Neural progenitor cell (in vitro differentiated cells): ENCODE measurements at regions not wholly inside any gene's neighbourhood (a gene's known extent, or its start where the extent isn't known, plus 50 kb on each side); places are given as distances from the start of the nearest gene placed in this dataset.

Experiments used
- DNase-seq: peaks from one replicate; pipeline ENCODE4 v3.0.0-alpha.2; 2016; ENCODE audit warnings: low spot score
- H2AFZ ChIP-seq: fragments of 200-600 bp; sonication (generic); replicated peaks from 2 replicates; pipeline ENCODE4 v1.6.1; 2016; ENCODE audit warnings: antibody characterized with exemption
- H3F3A ChIP-seq: fragments of 200-600 bp; sonication (generic); 2 replicates; pipeline ENCODE4 v1.6.1; 2016; ENCODE audit warnings: antibody characterized with exemption, low read depth
- H3K27ac ChIP-seq: fragments of 200-600 bp; sonication (generic); 2 replicates; pipeline ENCODE4 v1.5.1; 2016; ENCODE audit warnings: mild to moderate bottlenecking
- H3K27me3 ChIP-seq: fragments of 200-600 bp; sonication (generic); 2 replicates; pipeline ENCODE4 v1.6.1; 2016; ENCODE audit warnings: mild to moderate bottlenecking, moderate library complexity
- H3K36me3 ChIP-seq: fragments of 200-600 bp; sonication (generic); 2 replicates; pipeline ENCODE4 v1.5.1; 2016
- H3K4me1 ChIP-seq: fragments of 200-600 bp; sonication (generic); 2 replicates; pipeline ENCODE4 v1.6.1; 2016; ENCODE audit warnings: mixed run types
- H3K4me2 ChIP-seq: fragments of 200-600 bp; sonication (generic); 2 replicates; pipeline ENCODE4 v1.6.1; 2016
- H3K4me3 ChIP-seq: fragments of 200-600 bp; sonication (generic); 2 replicates; pipeline ENCODE4 v1.5.1; 2016
- H3K79me2 ChIP-seq: fragments of 200-600 bp; sonication (generic); 2 replicates; pipeline ENCODE4 v1.6.1; 2016; ENCODE audit warnings: low read depth
- H3K9ac ChIP-seq: fragments of 200-600 bp; sonication (generic); 2 replicates; pipeline ENCODE4 v1.6.1; 2016
- H3K9me3 ChIP-seq: fragments of 200-600 bp; sonication (generic); 2 replicates; pipeline ENCODE4 v1.5.1; 2016; ENCODE audit warnings: low read depth
- H4K20me1 ChIP-seq: fragments of 200-600 bp; sonication (generic); 2 replicates; pipeline ENCODE4 v1.6.1; 2016; ENCODE audit warnings: low read depth
- H3K27ac Mint-ChIP-seq: 3 replicates; pipeline ENCODE4 v1.8.0; 2021; ENCODE audit warnings: mixed read lengths
- H3K27me3 Mint-ChIP-seq: 2 replicates; pipeline ENCODE4 v1.8.0; 2022; ENCODE audit warnings: low read depth, mild to moderate bottlenecking, inconsistent platforms, moderate library complexity, mixed read lengths; ENCODE audit not compliant: insufficient read depth
- H3K36me3 Mint-ChIP-seq: 3 replicates; pipeline ENCODE4 v1.8.0; 2021; ENCODE audit warnings: mixed read lengths
- H3K4me1 Mint-ChIP-seq: 3 replicates; pipeline ENCODE4 v1.8.0; 2021; ENCODE audit warnings: mixed read lengths
- H3K4me3 Mint-ChIP-seq: 3 replicates; pipeline ENCODE4 v1.8.0; 2021; ENCODE audit warnings: mild to moderate bottlenecking, moderate library complexity, mixed read lengths
- H3K9me3 Mint-ChIP-seq: 3 replicates; pipeline ENCODE4 v1.8.0; 2020; ENCODE audit warnings: mixed read lengths
- EZH2 ChIP-seq: fragments of 200-600 bp; sonication (generic); IDR thresholded peaks from 2 replicates; pipeline ENCODE4 v1.6.1; 2017; ENCODE audit warnings: antibody characterized with exemption, mild to moderate bottlenecking, moderate library complexity
- EZH2phosphoT487 ChIP-seq: fragments of 200-600 bp; sonication (generic); IDR thresholded peaks from 2 replicates; pipeline ENCODE4 v1.6.1; 2017; ENCODE audit warnings: antibody characterized with exemption
- TF ChIP-seq, protein P1 (sequence below): fragments of 200-600 bp; sonication (generic); IDR thresholded peaks from 2 replicates; pipeline ENCODE4 v1.5.1; 2017; ENCODE audit warnings: antibody characterized with exemption, mild to moderate bottlenecking

DNA sequence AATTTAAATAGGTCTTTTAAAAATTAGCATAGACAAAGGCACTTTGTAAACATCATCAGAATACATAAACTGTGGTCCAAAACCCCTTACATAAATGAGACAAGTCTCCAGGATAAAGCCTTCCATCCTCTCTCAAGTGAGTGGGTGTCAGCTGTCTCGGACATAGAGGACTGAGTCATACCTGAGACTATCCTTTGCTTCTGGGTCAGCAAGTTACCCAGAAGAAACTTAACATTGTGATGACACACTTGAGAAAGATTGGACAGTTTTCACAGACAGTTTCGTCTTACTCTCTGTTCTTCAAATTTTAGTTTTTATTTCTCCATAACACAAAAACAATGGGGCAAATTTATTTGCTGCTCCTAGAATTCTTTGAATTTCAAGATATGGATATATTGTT is 838.0 kb downstream of the DHX35 start:
- Histone ChIP-seq H3K4me1 (no peaks in the 10 kb centered on the region), H3K79me2 (no peaks in the 10 kb centered on the region), H3K9me3 (no peaks in the 10 kb centered on the region), H3K36me3 (no peaks in the 10 kb centered on the region), H3F3A (no peaks in the 10 kb centered on the region), H4K20me1 (no peaks in the 10 kb centered on the region), H3K9ac (no peak overlapping the region), H3K27ac (no peak overlapping the region), H3K27me3 (no peaks in the 10 kb centered on the region), H3K4me3 (no peak overlapping the region), H3K4me2 (no peak overlapping the region), H2AFZ (no peak overlapping the region)
- no peaks in the 10 kb centered on the region for H3K27me3 Mint-ChIP-seq
- TF ChIP-seq EZH2phosphoT487 (no peak), EZH2 (no peak)
- TF ChIP-seq, protein P1, sequence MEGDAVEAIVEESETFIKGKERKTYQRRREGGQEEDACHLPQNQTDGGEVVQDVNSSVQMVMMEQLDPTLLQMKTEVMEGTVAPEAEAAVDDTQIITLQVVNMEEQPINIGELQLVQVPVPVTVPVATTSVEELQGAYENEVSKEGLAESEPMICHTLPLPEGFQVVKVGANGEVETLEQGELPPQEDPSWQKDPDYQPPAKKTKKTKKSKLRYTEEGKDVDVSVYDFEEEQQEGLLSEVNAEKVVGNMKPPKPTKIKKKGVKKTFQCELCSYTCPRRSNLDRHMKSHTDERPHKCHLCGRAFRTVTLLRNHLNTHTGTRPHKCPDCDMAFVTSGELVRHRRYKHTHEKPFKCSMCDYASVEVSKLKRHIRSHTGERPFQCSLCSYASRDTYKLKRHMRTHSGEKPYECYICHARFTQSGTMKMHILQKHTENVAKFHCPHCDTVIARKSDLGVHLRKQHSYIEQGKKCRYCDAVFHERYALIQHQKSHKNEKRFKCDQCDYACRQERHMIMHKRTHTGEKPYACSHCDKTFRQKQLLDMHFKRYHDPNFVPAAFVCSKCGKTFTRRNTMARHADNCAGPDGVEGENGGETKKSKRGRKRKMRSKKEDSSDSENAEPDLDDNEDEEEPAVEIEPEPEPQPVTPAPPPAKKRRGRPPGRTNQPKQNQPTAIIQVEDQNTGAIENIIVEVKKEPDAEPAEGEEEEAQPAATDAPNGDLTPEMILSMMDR: no peak
- no peaks in the 10 kb centered on the region for H3K4me1 Mint-ChIP-seq
- no peak overlapping the region for H3K27ac Mint-ChIP-seq
- no peak for DNase-seq
- H3K9me3 Mint-ChIP-seq: peaks cover 4% of the 10 kb centered on the region
- no peaks in the 10 kb centered on the region for H3K36me3 Mint-ChIP-seq
- no peak overlapping the region for H3K4me3 Mint-ChIP-seq

DNA sequence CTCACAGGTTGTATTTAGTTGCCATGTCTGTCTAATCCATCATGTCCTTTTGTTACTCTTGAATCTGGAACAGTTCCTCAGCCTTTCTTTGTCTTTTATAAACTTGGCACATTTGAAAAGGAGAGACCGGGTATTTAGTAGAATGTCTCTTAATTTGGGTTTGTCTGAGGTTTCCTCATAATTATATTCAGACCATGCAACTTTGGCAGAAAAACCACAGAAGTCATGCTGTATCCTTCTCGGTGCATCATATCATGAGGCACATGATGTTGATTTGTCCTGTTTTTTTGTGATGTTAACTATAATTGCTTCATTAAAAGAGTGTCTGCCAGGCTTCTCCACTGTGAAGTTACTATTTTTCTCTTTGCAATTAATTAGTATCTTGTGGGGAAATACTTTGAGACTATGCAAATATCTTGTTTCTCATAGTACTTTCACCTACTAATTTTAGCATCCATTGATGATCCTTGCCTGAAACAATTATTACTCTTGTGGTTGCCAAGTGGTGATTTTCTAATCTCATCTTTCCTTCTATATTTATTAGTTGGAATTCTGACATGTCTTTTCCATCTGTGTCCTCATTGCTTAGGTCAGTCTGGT is 837.3 kb downstream of the DHX35 start:
- H3K27ac ChIP-seq: no peak overlapping the region
- no peaks in the 10 kb centered on the region for H3F3A ChIP-seq
- no peaks in the 10 kb centered on the region for H3K4me1 ChIP-seq
- H3K4me3 ChIP-seq: no peak overlapping the region
- Mint-ChIP-seq H3K27ac (no peak overlapping the region), H3K36me3 (no peaks in the 10 kb centered on the region), H3K27me3 (no peaks in the 10 kb centered on the region), H3K9me3 (peaks cover 4% of the 10 kb centered on the region), H3K4me1 (no peaks in the 10 kb centered on the region), H3K4me3 (no peak overlapping the region)
- no peaks in the 10 kb centered on the region for H3K79me2 ChIP-seq
- H3K4me2 ChIP-seq: no peak overlapping the region
- no peak for DNase-seq
- H3K9ac ChIP-seq: no peak overlapping the region
- H3K9me3 ChIP-seq: no peaks in the 10 kb centered on the region
- H2AFZ ChIP-seq: no peak overlapping the region
- H4K20me1 ChIP-seq: no peaks in the 10 kb centered on the region
- H3K27me3 ChIP-seq: no peaks in the 10 kb centered on the region
- H3K36me3 ChIP-seq: no peaks in the 10 kb centered on the region
- TF ChIP-seq, protein P1: no peak
- TF ChIP-seq EZH2phosphoT487 (no peak), EZH2 (no peak)

- H3K9ac ChIP-seq: no peak overlapping the region
- DNase-seq: no peak
- H3K4me2 ChIP-seq: no peak overlapping the region
- no peak overlapping the region for H3K4me3 ChIP-seq
- no peaks in the 10 kb centered on the region for H3F3A ChIP-seq
- H3K27me3 Mint-ChIP-seq: no peaks in the 10 kb centered on the region
- H3K36me3 Mint-ChIP-seq: no peaks in the 10 kb centered on the region
- H3K27ac ChIP-seq: no peak overlapping the region
- no peak for TF ChIP-seq EZH2phosphoT487
- TF ChIP-seq, protein P1: no peak
- no peak for TF ChIP-seq EZH2
- peaks cover 4% of the 10 kb centered on the region for H3K9me3 Mint-ChIP-seq
- no peaks in the 10 kb centered on the region for H3K27me3 ChIP-seq
- H3K27ac Mint-ChIP-seq: no peak overlapping the region
- no peaks in the 10 kb centered on the region for H3K9me3 ChIP-seq
- H3K4me1 Mint-ChIP-seq: no peaks in the 10 kb centered on the region
- H4K20me1 ChIP-seq: no peaks in the 10 kb centered on the region
- no peak overlapping the region for H2AFZ ChIP-seq
- H3K4me3 Mint-ChIP-seq: no peak overlapping the region
- H3K4me1 ChIP-seq: no peaks in the 10 kb centered on the region
- no peaks in the 10 kb centered on the region for H3K79me2 ChIP-seq
- H3K36me3 ChIP-seq: no peaks in the 10 kb centered on the region
These were observed 833.5 kb downstream of the DHX35 start for GRCh38 chr20:39795401-39796272.
